ENCODE measurements at regions not wholly inside any gene's neighbourhood (a gene's known extent, or its start where the extent isn't known, plus 50 kb on each side); places are given as distances from the start of the nearest gene placed in this dataset.

GRCh38 chr7:118802726-118803125, 578.2 kb downstream of the ANKRD7 start:
- TF ChIP-seq CTCF (IDR thresholded peaks at IDR 0.05 in 2 of 3, conservative IDR thresholded peaks at IDR 0.05 in 1 of 3; ENCODE audit: control insufficient read depth in 2 of 3, extremely low read depth in 1 of 3, insufficient read depth in 1 of 3, low read depth in 3 of 3, low read length in 3 of 3) (no peak), EZH2 (IDR thresholded peaks at IDR 0.05; ENCODE audit: borderline replicate concordance, control insufficient read depth, low read depth, low read length) (no peak), REST (IDR thresholded peaks at IDR 0.05; ENCODE audit: low read depth, low read length) (no peak), MEF2A (IDR thresholded peaks at IDR 0.05; ENCODE audit: insufficient read depth, low read depth, low read length) (no peak), POLR2AphosphoS2 (IDR thresholded peaks at IDR 0.05; ENCODE audit: low read depth, low read length) (no peak), CEBPB (IDR thresholded peaks at IDR 0.05; ENCODE audit: borderline replicate concordance in 1 of 2, low read depth in 2 of 2, low read length in 2 of 2) (no peak), HCFC1 (IDR thresholded peaks at IDR 0.05; ENCODE audit: low read length) (no peak), ATF3 (IDR thresholded peaks at IDR 0.05; ENCODE audit: borderline replicate concordance, extremely low read depth, low read depth, low read length) (no peak), SIN3A (IDR thresholded peaks at IDR 0.05; ENCODE audit: low read depth, low read length) (no peak), FOS (IDR thresholded peaks at IDR 0.05; ENCODE audit: borderline replicate concordance, extremely low read depth, insufficient read length) (no peak)
